ENCODE measurements at regions not wholly inside any gene's neighbourhood (a gene's known extent, or its start where the extent isn't known, plus 50 kb on each side); places are given as distances from the start of the nearest gene placed in this dataset.

GRCh38 chr6:147037881-147038280 is 166.3 kb upstream of the STXBP5 start:
- H3K27ac ChIP-seq (ENCODE audit: low read length): no peak overlapping the region
- no peak overlapping the region for H3K4me3 ChIP-seq (ENCODE audit: control insufficient read depth in 1 of 2, extremely low read depth in 1 of 2, low read length in 1 of 2)
- no peak for DNase-seq
- peaks cover 0 to 2% (median 0%) of the 10 kb centered on the region in 3 donors for H3K9me3 Mint-ChIP-seq
- CTCF ChIA-PET: no interaction called here
- ATAC-seq (replicated peaks in 1 of 4): no peak
- H3K9me3 ChIP-seq: no peaks in the 10 kb centered on the region
- H3K4me1 Mint-ChIP-seq: no peaks in the 10 kb centered on the region
- no peaks in the 10 kb centered on the region for H3K36me3 Mint-ChIP-seq
- peaks cover 0 to 12% of the 10 kb centered on the region in 2 donors for H3K27me3 Mint-ChIP-seq
- H3K4me1 ChIP-seq (ENCODE audit: control insufficient read depth in 1 of 2, extremely low read depth in 1 of 2, insufficient read depth in 2 of 2, low read length in 2 of 2): no peaks in the 10 kb centered on the region
- no peaks in the 10 kb centered on the region for H3K36me3 ChIP-seq (ENCODE audit: control insufficient read depth in 2 of 2, extremely low read depth in 1 of 2, insufficient read depth in 1 of 2, low read length in 1 of 2)
- H3K27ac Mint-ChIP-seq: no peak overlapping the region
- no peaks in the 10 kb centered on the region for H3K27me3 ChIP-seq (replicated peaks in 1 of 2; ENCODE audit: control insufficient read depth in 2 of 2, extremely low read depth in 1 of 2, insufficient read depth in 2 of 2, low read length in 1 of 2)
- H3K4me3 Mint-ChIP-seq: no peak overlapping the region
- WGBS (ENCODE audit: insufficient coverage): 100% methylated on average over 1 of the region's 2 CpGs
- POLR2A ChIA-PET: no interaction called here

GRCh38 chr6:147040121-147040910 is 163.9 kb upstream of the STXBP5 start:
- Histone ChIP-seq H3K9me3 (no peaks in the 10 kb centered on the region), H3K4me1 (ENCODE audit: control insufficient read depth in 1 of 2, extremely low read depth in 1 of 2, insufficient read depth in 2 of 2, low read length in 2 of 2) (no peaks in the 10 kb centered on the region), H3K27me3 (replicated peaks in 1 of 2; ENCODE audit: control insufficient read depth in 2 of 2, extremely low read depth in 1 of 2, insufficient read depth in 2 of 2, low read length in 1 of 2) (no peaks in the 10 kb centered on the region), H3K4me3 (ENCODE audit: control insufficient read depth in 1 of 2, extremely low read depth in 1 of 2, low read length in 1 of 2) (no peak overlapping the region), H3K27ac (ENCODE audit: low read length) (no peak overlapping the region), H3K36me3 (ENCODE audit: control insufficient read depth in 2 of 2, extremely low read depth in 1 of 2, insufficient read depth in 1 of 2, low read length in 1 of 2) (no peaks in the 10 kb centered on the region)
- ATAC-seq (replicated peaks in 1 of 4) (no peak), DNase-seq (no peak)
- H3K27ac Mint-ChIP-seq: no peak overlapping the region
- CTCF ChIA-PET: no interaction called here
- H3K27me3 Mint-ChIP-seq: peaks cover 0 to 12% of the 10 kb centered on the region in 2 donors
- no peak overlapping the region for H3K4me3 Mint-ChIP-seq
- H3K4me1 Mint-ChIP-seq: no peaks in the 10 kb centered on the region
- 93% methylated on average over 2 of the region's 2 CpGs for WGBS (ENCODE audit: insufficient coverage)
- H3K36me3 Mint-ChIP-seq: no peaks in the 10 kb centered on the region
- peaks cover 8 to 16% (median 15%) of the 10 kb centered on the region in 3 donors for H3K9me3 Mint-ChIP-seq
- POLR2A ChIA-PET: no interaction called here

DNA sequence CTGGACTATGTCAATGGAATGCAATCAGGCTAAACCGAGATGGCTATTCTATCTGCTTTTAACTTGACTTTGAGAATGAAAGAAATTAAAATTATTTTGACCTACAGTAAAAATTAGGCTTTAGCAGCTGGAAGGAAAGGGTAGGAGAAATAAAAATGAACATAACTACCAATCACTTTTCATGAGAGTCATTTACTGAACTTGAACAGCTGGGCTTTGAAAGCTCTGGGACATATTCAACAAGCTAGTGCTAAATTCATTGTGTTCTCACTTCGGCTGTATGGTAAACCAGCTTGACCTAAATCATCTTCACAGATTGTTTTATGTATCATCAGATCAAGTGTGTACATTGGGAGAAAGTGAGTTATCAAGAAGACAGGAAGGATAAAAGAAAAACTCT is 161.5 kb upstream of the STXBP5 start:
- CTCF ChIA-PET: interaction anchor here in 1 of 2 donors (0.6 kb wide), 1 partner anchor 606 kb away, joined by 3 read pairs; no protein-coding TSS in a partner anchor
- H3K36me3 Mint-ChIP-seq: no peaks in the 10 kb centered on the region

DNA sequence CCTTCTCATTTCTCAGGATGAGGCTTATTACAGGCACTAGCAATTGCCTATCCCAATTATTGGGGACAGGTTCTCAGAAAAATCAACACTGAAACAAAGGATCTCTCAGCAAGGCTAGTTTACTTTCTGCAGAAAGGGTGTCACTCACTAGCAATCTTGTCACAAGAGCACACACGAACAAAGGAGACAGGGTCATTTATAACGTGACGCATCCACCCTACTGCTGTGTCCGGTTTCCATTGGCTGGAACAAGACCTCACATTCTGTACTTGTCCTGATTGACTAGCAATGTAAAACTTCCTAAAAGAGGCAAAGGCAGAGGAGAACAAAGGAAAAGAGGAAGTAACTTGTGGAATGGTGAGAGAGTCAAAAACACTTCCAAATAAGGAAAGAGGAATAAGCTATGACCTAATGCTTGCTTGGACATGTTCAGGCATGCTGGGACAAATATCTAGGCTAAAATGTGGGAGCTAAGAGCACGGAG is 160.2 kb upstream of the STXBP5 start:
- DNase-seq (no peak), ATAC-seq (replicated peaks in 1 of 4) (no peak)
- no peaks in the 10 kb centered on the region for H3K27me3 ChIP-seq (replicated peaks in 1 of 2; ENCODE audit: control insufficient read depth in 2 of 2, extremely low read depth in 1 of 2, insufficient read depth in 2 of 2, low read length in 1 of 2)
- no peaks in the 10 kb centered on the region for H3K36me3 ChIP-seq (ENCODE audit: control insufficient read depth in 2 of 2, extremely low read depth in 1 of 2, insufficient read depth in 1 of 2, low read length in 1 of 2)
- H3K27me3 Mint-ChIP-seq: peaks cover 0 to 6% of the 10 kb centered on the region in 2 donors
- H3K4me1 ChIP-seq (ENCODE audit: control insufficient read depth in 1 of 2, extremely low read depth in 1 of 2, insufficient read depth in 2 of 2, low read length in 2 of 2): no peaks in the 10 kb centered on the region
- no peaks in the 10 kb centered on the region for H3K9me3 ChIP-seq
- ChIA-PET POLR2A (no interaction called here), CTCF (no interaction called here)
- H3K36me3 Mint-ChIP-seq: no peaks in the 10 kb centered on the region
- no peak overlapping the region for H3K4me3 Mint-ChIP-seq
- H3K27ac ChIP-seq (ENCODE audit: low read length): no peak overlapping the region
- no peak overlapping the region for H3K27ac Mint-ChIP-seq
- no peak overlapping the region for H3K4me3 ChIP-seq (ENCODE audit: control insufficient read depth in 1 of 2, extremely low read depth in 1 of 2, low read length in 1 of 2)
- peaks cover 8 to 16% (median 15%) of the 10 kb centered on the region in 3 donors for H3K9me3 Mint-ChIP-seq
- 90% methylated on average over 4 of the region's 5 CpGs for WGBS (ENCODE audit: insufficient coverage)
- no peaks in the 10 kb centered on the region for H3K4me1 Mint-ChIP-seq

More for the DNA sequence above, 161.5 kb upstream of the STXBP5 start:
- H3K4me3 Mint-ChIP-seq: no peak overlapping the region
- H3K27ac Mint-ChIP-seq: no peak overlapping the region
- no peaks in the 10 kb centered on the region for H3K27me3 ChIP-seq (replicated peaks in 1 of 2; ENCODE audit: control insufficient read depth in 2 of 2, extremely low read depth in 1 of 2, insufficient read depth in 2 of 2, low read length in 1 of 2)
- H3K4me3 ChIP-seq (ENCODE audit: control insufficient read depth in 1 of 2, extremely low read depth in 1 of 2, low read length in 1 of 2): no peak overlapping the region
- no peak overlapping the region for H3K27ac ChIP-seq (ENCODE audit: low read length)
- no peaks in the 10 kb centered on the region for H3K4me1 Mint-ChIP-seq
- ATAC-seq (replicated peaks in 1 of 4): no peak
- no peak for DNase-seq
- POLR2A ChIA-PET: no interaction called here
- H3K9me3 ChIP-seq: no peaks in the 10 kb centered on the region
- no peaks in the 10 kb centered on the region for H3K36me3 ChIP-seq (ENCODE audit: control insufficient read depth in 2 of 2, extremely low read depth in 1 of 2, insufficient read depth in 1 of 2, low read length in 1 of 2)
- H3K27me3 Mint-ChIP-seq: peaks cover 0 to 12% of the 10 kb centered on the region in 2 donors
- WGBS (ENCODE audit: insufficient coverage): no CpG with 5 or more reads among the region's 2 CpGs
- peaks cover 8 to 16% (median 15%) of the 10 kb centered on the region in 3 donors for H3K9me3 Mint-ChIP-seq
- H3K4me1 ChIP-seq (ENCODE audit: control insufficient read depth in 1 of 2, extremely low read depth in 1 of 2, insufficient read depth in 2 of 2, low read length in 2 of 2): no peaks in the 10 kb centered on the region

GRCh38 chr6:147046141-147046877 is 157.9 kb upstream of the STXBP5 start:
- Mint-ChIP-seq H3K27me3 (peaks cover 0 to 4% of the 10 kb centered on the region in 2 donors), H3K9me3 (peaks cover 8 to 16% (median 15%) of the 10 kb centered on the region in 3 donors), H3K4me3 (no peak overlapping the region), H3K27ac (no peak overlapping the region), H3K4me1 (no peaks in the 10 kb centered on the region), H3K36me3 (no peaks in the 10 kb centered on the region)
- Histone ChIP-seq H3K4me3 (ENCODE audit: control insufficient read depth in 1 of 2, extremely low read depth in 1 of 2, low read length in 1 of 2) (no peak overlapping the region), H3K27ac (ENCODE audit: low read length) (no peak overlapping the region), H3K36me3 (ENCODE audit: control insufficient read depth in 2 of 2, extremely low read depth in 1 of 2, insufficient read depth in 1 of 2, low read length in 1 of 2) (no peaks in the 10 kb centered on the region), H3K4me1 (ENCODE audit: control insufficient read depth in 1 of 2, extremely low read depth in 1 of 2, insufficient read depth in 2 of 2, low read length in 2 of 2) (no peaks in the 10 kb centered on the region), H3K27me3 (replicated peaks in 1 of 2; ENCODE audit: control insufficient read depth in 2 of 2, extremely low read depth in 1 of 2, insufficient read depth in 2 of 2, low read length in 1 of 2) (no peaks in the 10 kb centered on the region), H3K9me3 (no peaks in the 10 kb centered on the region)
- CTCF ChIA-PET: no interaction called here
- POLR2A ChIA-PET: interaction anchor here in 1 of 2 donors (0.5 kb wide), 1 partner anchor 393 kb away, joined by 3 read pairs; no protein-coding TSS in a partner anchor
- no peak for ATAC-seq (replicated peaks in 1 of 4)
- WGBS (ENCODE audit: insufficient coverage): 80% methylated on average over 1 of the region's 4 CpGs
- no peak for DNase-seq

DNA sequence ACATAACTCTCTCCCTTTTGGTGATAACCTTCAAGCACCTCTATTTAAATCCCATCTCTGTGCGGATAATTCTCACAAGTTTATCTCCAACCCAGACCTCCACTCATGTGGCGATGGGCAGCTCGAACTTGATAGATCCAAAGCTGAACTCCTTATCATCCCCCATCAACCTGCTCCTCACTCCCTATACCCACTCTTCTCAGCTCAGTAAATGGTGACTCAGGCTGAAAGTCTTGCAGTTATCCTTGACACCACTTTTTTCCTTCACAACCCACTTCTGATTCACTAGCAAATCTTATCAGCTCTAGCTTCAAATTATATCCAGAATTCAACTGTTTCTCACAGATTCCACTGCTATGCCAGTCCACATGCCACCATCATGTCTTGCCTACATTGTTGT is 155.3 kb upstream of the STXBP5 start:
- Mint-ChIP-seq H3K27me3 (no peaks in the 10 kb centered on the region), H3K36me3 (no peaks in the 10 kb centered on the region), H3K4me1 (peaks cover 0 to 1% (median 0%) of the 10 kb centered on the region in 3 donors), H3K9me3 (peaks cover 4 to 11% (median 8%) of the 10 kb centered on the region in 3 donors), H3K4me3 (no peak overlapping the region), H3K27ac (no peak overlapping the region)
- ChIA-PET POLR2A (no interaction called here), CTCF (no interaction called here)
- Histone ChIP-seq H3K27me3 (replicated peaks in 1 of 2; ENCODE audit: control insufficient read depth in 2 of 2, extremely low read depth in 1 of 2, insufficient read depth in 2 of 2, low read length in 1 of 2) (no peaks in the 10 kb centered on the region), H3K4me1 (ENCODE audit: control insufficient read depth in 1 of 2, extremely low read depth in 1 of 2, insufficient read depth in 2 of 2, low read length in 2 of 2) (no peaks in the 10 kb centered on the region), H3K36me3 (ENCODE audit: control insufficient read depth in 2 of 2, extremely low read depth in 1 of 2, insufficient read depth in 1 of 2, low read length in 1 of 2) (no peaks in the 10 kb centered on the region), H3K27ac (ENCODE audit: low read length) (no peak overlapping the region), H3K9me3 (no peaks in the 10 kb centered on the region), H3K4me3 (ENCODE audit: control insufficient read depth in 1 of 2, extremely low read depth in 1 of 2, low read length in 1 of 2) (no peak overlapping the region)
- 92% methylated on average over 3 of the region's 3 CpGs for whole genome bisulfite sequencing (ENCODE audit: insufficient coverage)
- no peak for DNase-seq
- no peak for ATAC-seq (replicated peaks in 1 of 4)
